Neural cell (in vitro differentiated cells): ENCODE measurements at regions not wholly inside any gene's neighbourhood (a gene's known extent, or its start where the extent isn't known, plus 50 kb on each side); places are given as distances from the start of the nearest gene placed in this dataset.

ENCODE experiments used
- H2AFZ ChIP-seq: fragments of 200-600, 300-800 bp; sonication (generic), shearing (Covaris generic); 2 replicates; pipeline ENCODE4 v1.6.0; 2014; ENCODE audit warnings: low read depth, mild to moderate bottlenecking, antibody characterized with exemption, low read length, moderate library complexity
- H3F3A ChIP-seq: fragments of 200-600 bp; shearing (Covaris generic); 2 replicates; pipeline ENCODE4 v1.6.1; 2016; ENCODE audit warnings: mild to moderate bottlenecking, moderate library complexity, mixed read lengths, antibody characterized with exemption, low read length; ENCODE audit not compliant: insufficient read depth, poor library complexity, severe bottlenecking
- H3K27ac ChIP-seq: fragments of 200-600, 300-800 bp; sonication (generic), shearing (Covaris generic); 2 replicates; pipeline ENCODE4 v1.5.1; 2014; ENCODE audit warnings: mild to moderate bottlenecking, low read length, moderate library complexity
- H3K27me3 ChIP-seq: fragments of 300-800, 200-600 bp; sonication (generic), shearing (Covaris generic); 2 replicates; pipeline ENCODE4 v1.6.0; 2014; ENCODE audit warnings: mild to moderate bottlenecking, low read depth, low read length, moderate library complexity; ENCODE audit not compliant: insufficient read depth
- H3K36me3 ChIP-seq: fragments of 300-800, 200-600 bp; sonication (generic), shearing (Covaris generic); 2 replicates; pipeline ENCODE4 v1.5.1; 2014; ENCODE audit warnings: mild to moderate bottlenecking, antibody characterized with exemption, low read length, moderate library complexity; ENCODE audit not compliant: insufficient read depth
- H3K4me2 ChIP-seq: fragments of 300-800, 200-600 bp; sonication (generic), shearing (Covaris generic); 2 replicates; pipeline ENCODE4 v1.6.0; 2014; ENCODE audit warnings: mild to moderate bottlenecking, low read length
- H3K4me3 ChIP-seq: fragments of 300-800, 200-600 bp; sonication (generic), shearing (Covaris generic); 2 replicates; pipeline ENCODE4 v1.5.1; 2014; ENCODE audit warnings: mild to moderate bottlenecking, low read length, moderate library complexity
- H3K79me2 ChIP-seq: fragments of 200-600 bp; shearing (Covaris generic); replicated peaks from 2 replicates; pipeline ENCODE4 v1.6.0; 2014; ENCODE audit warnings: mild to moderate bottlenecking, low read length, moderate library complexity; ENCODE audit not compliant: insufficient read depth
- H3K9ac ChIP-seq: fragments of 300-800, 200-600 bp; sonication (generic), shearing (Covaris generic); 2 replicates; pipeline ENCODE4 v1.6.1; 2016; ENCODE audit warnings: mild to moderate bottlenecking, low read length, mixed read lengths
- H3K9me2 ChIP-seq: fragments of 200-600 bp; shearing (Covaris generic); 2 replicates; pipeline ENCODE4 v1.6.1; 2016; ENCODE audit warnings: mild to moderate bottlenecking, low read length, mixed read lengths; ENCODE audit not compliant: insufficient read depth
- H3K9me3 ChIP-seq: fragments of 200-600, 300-800 bp; sonication (generic), shearing (Covaris generic); 2 replicates; pipeline ENCODE4 v1.6.1; 2016; ENCODE audit warnings: mild to moderate bottlenecking, mixed run types, low read length, moderate library complexity, mixed read lengths
- H4K20me1 ChIP-seq: fragments of 200-600 bp; shearing (Covaris generic); 2 replicates; pipeline ENCODE4 v1.6.1; 2016; ENCODE audit warnings: mild to moderate bottlenecking, mixed run types; ENCODE audit not compliant: insufficient read depth
- EP300 ChIP-seq: fragments of 450-650 bp; conservative IDR thresholded peaks from 2 replicates; pipeline ENCODE4 v1.6.1; 2014; ENCODE audit warnings: antibody characterized with exemption, mild to moderate bottlenecking, moderate library complexity; ENCODE audit not compliant: poor library complexity, severe bottlenecking
- EZH2 ChIP-seq: fragments of 200-600, 300-800 bp; shearing (Covaris generic), sonication (generic); IDR thresholded peaks from 2 replicates; pipeline ENCODE4 v1.6.1; 2014; ENCODE audit warnings: antibody characterized with exemption, low read length, borderline replicate concordance, mild to moderate bottlenecking; ENCODE audit not compliant: insufficient read depth, poor library complexity, severe bottlenecking
- MXI1 ChIP-seq: fragments of 450-650 bp; conservative IDR thresholded peaks from 2 replicates; pipeline ENCODE4 v1.6.1; 2014; ENCODE audit warnings: antibody characterized with exemption, mild to moderate bottlenecking; ENCODE audit not compliant: poor library complexity, severe bottlenecking
- POLR2AphosphoS5 ChIP-seq: IDR thresholded peaks from 2 replicates; pipeline ENCODE4 v1.6.1; 2012
- RAD21 ChIP-seq: fragments of 450-650 bp; conservative IDR thresholded peaks from 2 replicates; pipeline ENCODE4 v1.6.1; 2014; ENCODE audit warnings: antibody characterized with exemption, mild to moderate bottlenecking, moderate library complexity
- SMC3 ChIP-seq: fragments of 450-650 bp; conservative IDR thresholded peaks from 2 replicates; pipeline ENCODE4 v1.6.1; 2014; ENCODE audit warnings: antibody characterized with exemption, mild to moderate bottlenecking, moderate library complexity; ENCODE audit not compliant: poor library complexity
- TAF1 ChIP-seq: IDR thresholded peaks from 2 replicates; pipeline ENCODE4 v1.6.1; 2012; ENCODE audit warnings: low read depth
- TF ChIP-seq, protein P1 (sequence below): IDR thresholded peaks from 2 replicates; pipeline ENCODE4 v1.6.1; 2012; ENCODE audit warnings: borderline replicate concordance
- TF ChIP-seq, protein P2 (sequence below): fragments of 450-650 bp; IDR thresholded peaks from 2 replicates; pipeline ENCODE4 v1.5.1; 2014; ENCODE audit warnings: antibody characterized with exemption, mild to moderate bottlenecking, moderate library complexity; ENCODE audit not compliant: poor library complexity, severe bottlenecking

DNA sequence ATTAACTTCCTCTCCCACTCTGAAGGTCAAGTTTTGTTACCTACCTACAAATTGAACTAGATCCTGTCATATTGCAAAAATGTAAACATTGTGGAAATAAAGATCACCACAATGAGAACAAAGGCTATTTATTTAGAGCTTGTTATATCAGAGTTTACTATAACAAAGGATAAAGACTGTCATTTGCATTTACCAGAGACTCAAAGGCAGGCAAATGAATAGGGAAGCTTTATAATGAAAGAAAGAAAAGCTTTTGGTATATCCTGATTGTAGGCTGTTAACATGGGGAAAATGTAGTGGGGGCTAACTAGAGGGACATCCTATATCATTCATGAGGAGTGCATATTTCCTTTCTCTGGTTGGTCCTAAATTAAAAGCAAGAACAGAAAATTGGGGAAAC is 403.5 kb upstream of the TYRP1 start:
- no peaks in the 10 kb centered on the region for H3K36me3 ChIP-seq
- H3K4me2 ChIP-seq, result no peak overlapping the region
- TF ChIP-seq POLR2AphosphoS5, result no peak
- TF ChIP-seq, protein P1, sequence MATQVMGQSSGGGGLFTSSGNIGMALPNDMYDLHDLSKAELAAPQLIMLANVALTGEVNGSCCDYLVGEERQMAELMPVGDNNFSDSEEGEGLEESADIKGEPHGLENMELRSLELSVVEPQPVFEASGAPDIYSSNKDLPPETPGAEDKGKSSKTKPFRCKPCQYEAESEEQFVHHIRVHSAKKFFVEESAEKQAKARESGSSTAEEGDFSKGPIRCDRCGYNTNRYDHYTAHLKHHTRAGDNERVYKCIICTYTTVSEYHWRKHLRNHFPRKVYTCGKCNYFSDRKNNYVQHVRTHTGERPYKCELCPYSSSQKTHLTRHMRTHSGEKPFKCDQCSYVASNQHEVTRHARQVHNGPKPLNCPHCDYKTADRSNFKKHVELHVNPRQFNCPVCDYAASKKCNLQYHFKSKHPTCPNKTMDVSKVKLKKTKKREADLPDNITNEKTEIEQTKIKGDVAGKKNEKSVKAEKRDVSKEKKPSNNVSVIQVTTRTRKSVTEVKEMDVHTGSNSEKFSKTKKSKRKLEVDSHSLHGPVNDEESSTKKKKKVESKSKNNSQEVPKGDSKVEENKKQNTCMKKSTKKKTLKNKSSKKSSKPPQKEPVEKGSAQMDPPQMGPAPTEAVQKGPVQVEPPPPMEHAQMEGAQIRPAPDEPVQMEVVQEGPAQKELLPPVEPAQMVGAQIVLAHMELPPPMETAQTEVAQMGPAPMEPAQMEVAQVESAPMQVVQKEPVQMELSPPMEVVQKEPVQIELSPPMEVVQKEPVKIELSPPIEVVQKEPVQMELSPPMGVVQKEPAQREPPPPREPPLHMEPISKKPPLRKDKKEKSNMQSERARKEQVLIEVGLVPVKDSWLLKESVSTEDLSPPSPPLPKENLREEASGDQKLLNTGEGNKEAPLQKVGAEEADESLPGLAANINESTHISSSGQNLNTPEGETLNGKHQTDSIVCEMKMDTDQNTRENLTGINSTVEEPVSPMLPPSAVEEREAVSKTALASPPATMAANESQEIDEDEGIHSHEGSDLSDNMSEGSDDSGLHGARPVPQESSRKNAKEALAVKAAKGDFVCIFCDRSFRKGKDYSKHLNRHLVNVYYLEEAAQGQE, result no peak
- TF ChIP-seq, protein P2, sequence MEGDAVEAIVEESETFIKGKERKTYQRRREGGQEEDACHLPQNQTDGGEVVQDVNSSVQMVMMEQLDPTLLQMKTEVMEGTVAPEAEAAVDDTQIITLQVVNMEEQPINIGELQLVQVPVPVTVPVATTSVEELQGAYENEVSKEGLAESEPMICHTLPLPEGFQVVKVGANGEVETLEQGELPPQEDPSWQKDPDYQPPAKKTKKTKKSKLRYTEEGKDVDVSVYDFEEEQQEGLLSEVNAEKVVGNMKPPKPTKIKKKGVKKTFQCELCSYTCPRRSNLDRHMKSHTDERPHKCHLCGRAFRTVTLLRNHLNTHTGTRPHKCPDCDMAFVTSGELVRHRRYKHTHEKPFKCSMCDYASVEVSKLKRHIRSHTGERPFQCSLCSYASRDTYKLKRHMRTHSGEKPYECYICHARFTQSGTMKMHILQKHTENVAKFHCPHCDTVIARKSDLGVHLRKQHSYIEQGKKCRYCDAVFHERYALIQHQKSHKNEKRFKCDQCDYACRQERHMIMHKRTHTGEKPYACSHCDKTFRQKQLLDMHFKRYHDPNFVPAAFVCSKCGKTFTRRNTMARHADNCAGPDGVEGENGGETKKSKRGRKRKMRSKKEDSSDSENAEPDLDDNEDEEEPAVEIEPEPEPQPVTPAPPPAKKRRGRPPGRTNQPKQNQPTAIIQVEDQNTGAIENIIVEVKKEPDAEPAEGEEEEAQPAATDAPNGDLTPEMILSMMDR, result no peak
- TF ChIP-seq EP300, result no peak
- TF ChIP-seq TAF1, result no peak
- no peak for TF ChIP-seq MXI1
- TF ChIP-seq EZH2, result no peak
- TF ChIP-seq RAD21, result no peak
- no peak for TF ChIP-seq SMC3
- no peak overlapping the region for H2AFZ ChIP-seq
- no peak overlapping the region for H3K4me3 ChIP-seq
- no peaks in the 10 kb centered on the region for H3K79me2 ChIP-seq
- no peaks in the 10 kb centered on the region for H3K9me3 ChIP-seq
- no peaks in the 10 kb centered on the region for H3F3A ChIP-seq
- H3K9me2 ChIP-seq, result no peaks in the 10 kb centered on the region
- no peaks in the 10 kb centered on the region for H3K27me3 ChIP-seq
- no peak overlapping the region for H3K27ac ChIP-seq
- H4K20me1 ChIP-seq, result no peaks in the 10 kb centered on the region
- no peak overlapping the region for H3K9ac ChIP-seq

DNA sequence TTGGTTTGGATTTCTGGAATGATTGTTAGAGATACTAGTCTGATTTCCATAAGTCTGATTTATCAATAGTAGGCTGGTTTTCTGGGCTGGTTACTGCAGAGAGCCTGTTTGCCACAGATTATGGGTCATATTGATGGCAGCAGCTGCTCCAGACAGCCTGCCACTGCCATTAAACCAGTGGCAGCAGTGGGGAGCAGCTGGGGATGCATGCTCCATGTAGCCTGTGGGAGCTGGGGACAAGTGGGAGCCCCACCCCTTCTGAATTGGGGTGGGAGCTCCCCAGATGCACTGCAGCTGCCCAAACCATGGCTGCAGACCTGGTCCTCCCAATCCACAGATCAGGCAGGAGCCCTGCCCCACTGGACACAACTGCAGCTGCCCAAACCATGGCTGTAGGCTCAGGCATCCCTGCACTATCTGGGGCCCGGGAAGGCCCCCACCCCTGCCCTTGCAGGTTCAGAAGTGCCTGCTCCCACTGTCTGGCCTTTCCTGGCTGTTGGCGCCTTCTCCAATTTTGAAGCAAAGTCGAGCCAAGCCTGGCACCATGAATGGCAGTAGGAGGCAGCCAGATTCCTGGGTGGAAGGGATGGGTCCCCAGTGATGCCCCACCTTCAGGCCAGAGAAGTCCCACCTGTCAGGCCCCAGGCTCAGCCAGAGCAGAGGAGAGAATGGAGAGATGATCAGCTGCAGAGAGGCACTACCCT is 402.9 kb upstream of the TYRP1 start:
- no peaks in the 10 kb centered on the region for H3K36me3 ChIP-seq
- no peaks in the 10 kb centered on the region for H4K20me1 ChIP-seq
- TF ChIP-seq SMC3 (no peak), EP300 (no peak), POLR2AphosphoS5 (no peak), EZH2 (no peak), RAD21 (no peak)
- TF ChIP-seq, protein P2, result no peak
- H2AFZ ChIP-seq, result no peak overlapping the region
- H3K4me3 ChIP-seq, result no peak overlapping the region
- H3K79me2 ChIP-seq, result no peaks in the 10 kb centered on the region
- H3K9ac ChIP-seq, result no peak overlapping the region
- H3K9me3 ChIP-seq, result no peaks in the 10 kb centered on the region
- H3K4me2 ChIP-seq, result no peak overlapping the region
- no peaks in the 10 kb centered on the region for H3K9me2 ChIP-seq
- H3F3A ChIP-seq, result no peaks in the 10 kb centered on the region
- H3K27ac ChIP-seq, result no peak overlapping the region
- H3K27me3 ChIP-seq, result no peaks in the 10 kb centered on the region
